Right lobe of liver (tissue), 4 donors: ENCODE measurements at regions not wholly inside any gene's neighbourhood (a gene's known extent, or its start where the extent isn't known, plus 50 kb on each side); places are given as distances from the start of the nearest gene placed in this dataset.

Source experiments
- CTCF ChIP-seq, 4 donors: fragments of 200-600 bp in 3 of 4; fragments of 450-650 bp in 1 of 4; IDR thresholded peaks; one replicate each; pipeline versions ENCODE4 v1.5.1 to v1.8.0; 2016 to 2022; ENCODE audit warnings: antibody characterized with exemption in 4 of 4, mild to moderate bottlenecking in 2 of 4
- POLR2A ChIP-seq: fragments of 450-650 bp; IDR thresholded peaks from one replicate; pipeline ENCODE4 v1.6.1; 2017; ENCODE audit warnings: antibody characterized with exemption, mild to moderate bottlenecking
- donor health status: DM: no; HTN: no; CAD: no.
- donor health status: DM: no; HTN: no; CAD: no.
- donor health status: DM: no; HTN: yes; CAD: no.

DNA sequence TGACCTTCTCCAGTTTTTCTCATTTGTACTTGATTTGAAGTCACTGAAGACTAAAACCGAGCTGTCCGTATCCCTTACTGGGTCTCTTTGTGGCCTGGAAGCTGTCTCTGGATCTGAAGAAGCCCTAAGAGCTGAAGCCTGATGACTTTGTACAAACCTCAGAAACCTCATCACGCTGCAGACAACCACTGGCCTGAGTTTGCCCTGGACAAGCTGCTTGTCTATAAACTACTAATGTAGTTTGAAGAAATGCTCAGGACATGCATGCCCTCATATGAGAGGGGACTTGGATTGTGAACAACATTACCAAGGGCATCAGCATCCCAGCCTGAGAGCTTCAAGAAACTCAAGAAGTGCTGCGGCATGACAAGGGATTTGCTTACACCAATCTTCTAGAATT, 79.3 kb upstream of the CBLN2 start:
- TF ChIP-seq CTCF (IDR thresholded peaks at IDR 0.05) (no peak), POLR2A (no peak)
